CD8-positive, alpha-beta memory T cell (primary cell): ENCODE measurements at regions not wholly inside any gene's neighbourhood (a gene's known extent, or its start where the extent isn't known, plus 50 kb on each side); places are given as distances from the start of the nearest gene placed in this dataset.
A peak's percentile ranks its signal among the peaks of the same experiment; 100 is the strongest.

ENCODE experiments used
- CTCF ChIA-PET: fragments of 350-600 bp; sonication (Branson Sonifier 250); formaldehyde crosslinking; loops from one replicate; lab custom pipeline; 2021; ENCODE audit warnings: antibody characterized with exemption; lab: Charles Lee
- POLR2A ChIA-PET: fragments of 350-600 bp; sonication (Branson Sonifier 250); formaldehyde crosslinking; loops from one replicate; lab custom pipeline; 2021; ENCODE audit warnings: antibody characterized with exemption; lab: Charles Lee
- DNase-seq, 5 donors: peaks; one replicate each; pipeline versions ENCODE4 v3.0.0 to v3.0.0-alpha.2; 2020 to 2022; ENCODE audit warnings: mixed read lengths in 1 of 5
- H3K27ac ChIP-seq: one replicate; pipeline ENCODE4 v1.7.0; 2013; ENCODE audit warnings: low read depth, mild to moderate bottlenecking, low read length, moderate library complexity
- H3K27me3 ChIP-seq: 2 replicates; pipeline ENCODE4 v1.7.0; 2013; ENCODE audit warnings: low read length, mild to moderate bottlenecking; ENCODE audit not compliant: insufficient read depth, poor library complexity, severe bottlenecking
- H3K36me3 ChIP-seq: 2 replicates; pipeline ENCODE4 v1.7.0; 2013; ENCODE audit warnings: mild to moderate bottlenecking, low read length, moderate library complexity; ENCODE audit not compliant: insufficient read depth
- H3K4me1 ChIP-seq: 2 replicates; pipeline ENCODE4 v1.7.0; 2013; ENCODE audit warnings: mild to moderate bottlenecking, low read length, moderate library complexity; ENCODE audit not compliant: insufficient read depth
- H3K4me3 ChIP-seq: 2 replicates; pipeline ENCODE4 v1.7.0; 2013; ENCODE audit warnings: mild to moderate bottlenecking, low read length
- H3K9me3 ChIP-seq: 2 replicates; pipeline ENCODE4 v1.7.0; 2013; ENCODE audit warnings: mild to moderate bottlenecking, low read length
- H3K27ac Mint-ChIP-seq, 8 donors: one replicate each; pipeline ENCODE4 v1.8.0; 2020 to 2021; ENCODE audit warnings: mixed read lengths in 8 of 8, mild to moderate bottlenecking in 6 of 8, inconsistent platforms in 3 of 8, moderate library complexity in 3 of 8
- H3K27me3 Mint-ChIP-seq, 2 donors: one replicate each; pipeline ENCODE4 v1.8.0; 2020 to 2021; ENCODE audit warnings: mixed read lengths in 2 of 2, mild to moderate bottlenecking in 1 of 2, moderate library complexity in 1 of 2
- H3K36me3 Mint-ChIP-seq, 3 donors: one replicate each; pipeline ENCODE4 v1.8.0; 2020 to 2021; ENCODE audit warnings: mixed read lengths in 3 of 3, inconsistent platforms in 1 of 3, mild to moderate bottlenecking in 1 of 3
- H3K4me1 Mint-ChIP-seq, 3 donors: one replicate each; pipeline ENCODE4 v1.8.0; 2020 to 2021; ENCODE audit warnings: mixed read lengths in 3 of 3, inconsistent platforms in 1 of 3, mild to moderate bottlenecking in 1 of 3
- H3K4me3 Mint-ChIP-seq, 7 donors: one replicate each; pipeline ENCODE4 v1.8.0; 2020 to 2021; ENCODE audit warnings: mixed read lengths in 7 of 7, mild to moderate bottlenecking in 6 of 7, moderate library complexity in 4 of 7, inconsistent platforms in 2 of 7
- H3K9me3 Mint-ChIP-seq, 5 donors: one replicate each; pipeline ENCODE4 v1.8.0; 2020 to 2022; ENCODE audit warnings: mixed read lengths in 5 of 5, mild to moderate bottlenecking in 3 of 5, moderate library complexity in 2 of 5, inconsistent platforms in 1 of 5

DNA sequence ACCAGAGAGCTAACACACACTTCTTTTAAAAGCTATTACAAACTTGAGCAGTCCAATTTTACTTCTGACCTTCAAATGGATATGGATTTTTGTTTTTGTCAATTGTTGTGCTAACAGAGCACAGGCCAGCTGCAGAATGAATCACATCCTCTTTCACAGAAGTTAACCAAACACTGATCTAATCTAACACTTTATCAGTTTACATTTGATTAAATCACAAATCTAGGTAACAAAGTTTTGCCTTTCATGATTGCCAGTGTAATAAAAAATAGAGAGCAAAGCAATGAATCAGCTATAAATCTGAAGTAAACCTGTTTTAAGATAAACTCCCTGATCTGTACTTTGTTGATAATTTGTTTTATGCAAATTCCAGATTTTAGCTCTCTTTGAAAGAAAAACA is 273.1 kb upstream of the RGS6 start:
- Histone ChIP-seq H3K4me3 (no peak overlapping the region), H3K9me3 (no peaks in the 10 kb centered on the region), H3K27ac (no peak overlapping the region), H3K36me3 (no peaks in the 10 kb centered on the region), H3K4me1 (no peaks in the 10 kb centered on the region), H3K27me3 (no peaks in the 10 kb centered on the region)
- Mint-ChIP-seq H3K4me1 (peaks cover 12 to 17% (median 14%) of the 10 kb centered on the region in 3 donors), H3K36me3 (peaks cover 19 to 59% (median 20%) of the 10 kb centered on the region in 3 donors), H3K9me3 (no peaks in the 10 kb centered on the region), H3K27me3 (no peaks in the 10 kb centered on the region), H3K27ac (peak overlapping the region in 3 of 8 donors; percentile 13 to 77 (median 31)), H3K4me3 (no peak overlapping the region)
- no peak for DNase-seq
- ChIA-PET CTCF (no interaction called here), POLR2A (no interaction called here)

DNA sequence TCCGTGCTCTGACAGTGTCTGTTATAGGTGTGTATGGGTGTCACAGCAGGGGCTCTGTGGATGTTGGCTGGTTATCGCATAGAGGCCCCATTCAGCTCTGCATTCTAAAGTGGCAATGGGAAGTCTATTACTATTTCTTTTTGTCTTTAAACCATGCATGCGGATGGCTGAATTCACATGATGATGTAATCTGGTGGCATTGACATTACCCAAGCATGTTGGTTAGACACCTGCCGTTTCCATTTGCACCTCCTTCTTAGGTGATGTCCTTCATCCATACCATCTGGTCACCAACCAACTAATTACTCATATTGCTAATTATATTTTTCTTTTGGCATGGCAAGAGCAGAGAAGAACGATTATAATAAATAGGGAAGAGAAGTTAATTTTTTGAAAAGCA is 270.8 kb upstream of the RGS6 start:
- H3K36me3 ChIP-seq = no peaks in the 10 kb centered on the region
- DNase-seq = no peak
- no peak overlapping the region for H3K4me3 ChIP-seq
- H3K27me3 ChIP-seq = no peaks in the 10 kb centered on the region
- POLR2A ChIA-PET = no interaction called here
- Mint-ChIP-seq H3K27ac (peak overlapping the region in 1 of 8 donors; percentile 5), H3K9me3 (no peaks in the 10 kb centered on the region), H3K36me3 (peaks cover 10 to 54% (median 12%) of the 10 kb centered on the region in 3 donors), H3K4me3 (no peak overlapping the region), H3K4me1 (peaks cover 12 to 17% (median 14%) of the 10 kb centered on the region in 3 donors), H3K27me3 (no peaks in the 10 kb centered on the region)
- H3K4me1 ChIP-seq = no peaks in the 10 kb centered on the region
- no peak overlapping the region for H3K27ac ChIP-seq
- no peaks in the 10 kb centered on the region for H3K9me3 ChIP-seq
- CTCF ChIA-PET = no interaction called here

DNA sequence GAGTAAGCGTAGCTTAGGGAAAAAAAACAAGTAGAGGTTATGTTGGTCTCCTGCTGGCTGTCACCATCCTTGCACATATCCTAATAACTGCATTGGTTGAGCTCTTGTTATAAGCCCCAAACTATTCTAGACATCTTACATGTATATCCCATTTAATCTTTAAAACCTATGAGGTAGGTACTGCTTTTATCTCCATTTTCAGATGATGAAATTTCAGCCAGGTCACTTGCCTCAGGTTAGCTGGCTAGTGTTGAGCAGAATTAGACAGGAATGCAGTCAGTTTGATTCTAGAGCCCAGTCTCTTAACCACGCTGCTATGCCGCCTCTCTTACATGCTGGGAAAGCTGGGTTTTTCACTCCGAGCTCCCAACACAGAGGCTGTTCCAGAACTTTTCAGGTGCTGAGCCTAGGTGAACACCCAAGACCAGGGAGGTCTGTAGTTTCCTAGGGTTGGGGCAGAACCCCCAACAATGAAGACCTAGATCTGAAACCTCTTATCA is 269.9 kb upstream of the RGS6 start:
- Histone ChIP-seq H3K36me3 (no peaks in the 10 kb centered on the region), H3K27ac (no peak overlapping the region), H3K4me1 (no peaks in the 10 kb centered on the region), H3K27me3 (no peaks in the 10 kb centered on the region), H3K4me3 (no peak overlapping the region), H3K9me3 (no peaks in the 10 kb centered on the region)
- H3K4me1 Mint-ChIP-seq = peaks cover 12 to 18% (median 14%) of the 10 kb centered on the region in 3 donors
- H3K4me3 Mint-ChIP-seq = no peak overlapping the region
- DNase-seq = no peak
- peak overlapping the region in 1 of 8 donors; percentile 17 for H3K27ac Mint-ChIP-seq
- no peaks in the 10 kb centered on the region for H3K9me3 Mint-ChIP-seq
- ChIA-PET POLR2A (no interaction called here), CTCF (no interaction called here)
- peaks cover 10 to 58% (median 12%) of the 10 kb centered on the region in 3 donors for H3K36me3 Mint-ChIP-seq
- H3K27me3 Mint-ChIP-seq = no peaks in the 10 kb centered on the region

DNA sequence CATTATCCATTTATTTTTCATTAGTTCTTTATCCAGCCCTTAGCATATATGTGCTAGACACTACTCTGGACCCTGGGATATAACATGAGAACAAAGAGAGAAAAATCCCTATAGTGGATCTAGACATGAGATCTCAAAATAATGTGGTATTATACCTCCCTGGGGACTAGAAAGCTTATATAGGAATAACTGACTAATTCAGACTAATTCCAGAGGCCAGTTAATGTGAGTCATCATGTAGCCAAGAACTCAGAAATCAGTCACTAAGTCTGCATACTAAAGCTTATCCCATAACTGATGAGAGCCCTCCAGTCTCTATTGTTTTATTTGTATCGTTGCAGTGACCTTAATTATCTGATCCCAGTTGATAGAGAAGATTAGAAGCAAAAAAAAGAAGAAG is 267.1 kb upstream of the RGS6 start:
- ChIA-PET CTCF (no interaction called here), POLR2A (no interaction called here)
- no peaks in the 10 kb centered on the region for H3K27me3 Mint-ChIP-seq

DNA sequence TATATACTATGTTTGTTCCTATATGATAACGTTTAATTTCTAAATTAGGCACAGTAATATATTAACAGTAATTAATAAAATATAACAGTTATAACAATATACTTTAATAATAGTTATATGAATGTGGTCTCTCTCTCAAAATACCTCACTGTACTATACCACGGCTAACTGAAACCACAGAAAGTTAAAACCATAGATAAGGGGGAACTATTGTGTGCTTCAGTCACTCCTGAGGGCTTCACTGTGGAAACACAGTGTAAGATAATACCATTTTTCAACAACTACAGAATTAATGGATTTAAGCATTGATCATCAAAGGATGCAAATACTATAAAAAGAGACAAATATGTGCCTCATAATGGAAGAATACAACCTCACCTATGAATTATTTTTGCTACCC is 266.4 kb upstream of the RGS6 start:
- Mint-ChIP-seq H3K27ac (peak overlapping the region in 1 of 8 donors; percentile 6), H3K9me3 (no peaks in the 10 kb centered on the region), H3K4me3 (no peak overlapping the region), H3K36me3 (peaks cover 9 to 50% (median 12%) of the 10 kb centered on the region in 3 donors), H3K4me1 (peaks cover 4 to 10% (median 5%) of the 10 kb centered on the region in 3 donors), H3K27me3 (no peaks in the 10 kb centered on the region)
- H3K4me1 ChIP-seq = no peaks in the 10 kb centered on the region
- ChIA-PET POLR2A (no interaction called here), CTCF (no interaction called here)
- H3K9me3 ChIP-seq = no peaks in the 10 kb centered on the region
- DNase-seq = no peak
- H3K4me3 ChIP-seq = no peak overlapping the region
- H3K27me3 ChIP-seq = no peaks in the 10 kb centered on the region
- H3K27ac ChIP-seq = no peak overlapping the region
- no peaks in the 10 kb centered on the region for H3K36me3 ChIP-seq

More for the DNA sequence above, 267.1 kb upstream of the RGS6 start:
- no peaks in the 10 kb centered on the region for H3K9me3 Mint-ChIP-seq
- no peak overlapping the region for H3K27ac ChIP-seq
- H3K27me3 ChIP-seq = no peaks in the 10 kb centered on the region
- H3K4me3 ChIP-seq = no peak overlapping the region
- no peaks in the 10 kb centered on the region for H3K9me3 ChIP-seq
- no peaks in the 10 kb centered on the region for H3K4me1 ChIP-seq
- peaks cover 10 to 55% (median 12%) of the 10 kb centered on the region in 3 donors for H3K36me3 Mint-ChIP-seq
- H3K4me1 Mint-ChIP-seq = peaks cover 4 to 10% (median 5%) of the 10 kb centered on the region in 3 donors
- H3K27ac Mint-ChIP-seq = no peak overlapping the region
- DNase-seq = no peak
- no peak overlapping the region for H3K4me3 Mint-ChIP-seq
- no peaks in the 10 kb centered on the region for H3K36me3 ChIP-seq

DNA sequence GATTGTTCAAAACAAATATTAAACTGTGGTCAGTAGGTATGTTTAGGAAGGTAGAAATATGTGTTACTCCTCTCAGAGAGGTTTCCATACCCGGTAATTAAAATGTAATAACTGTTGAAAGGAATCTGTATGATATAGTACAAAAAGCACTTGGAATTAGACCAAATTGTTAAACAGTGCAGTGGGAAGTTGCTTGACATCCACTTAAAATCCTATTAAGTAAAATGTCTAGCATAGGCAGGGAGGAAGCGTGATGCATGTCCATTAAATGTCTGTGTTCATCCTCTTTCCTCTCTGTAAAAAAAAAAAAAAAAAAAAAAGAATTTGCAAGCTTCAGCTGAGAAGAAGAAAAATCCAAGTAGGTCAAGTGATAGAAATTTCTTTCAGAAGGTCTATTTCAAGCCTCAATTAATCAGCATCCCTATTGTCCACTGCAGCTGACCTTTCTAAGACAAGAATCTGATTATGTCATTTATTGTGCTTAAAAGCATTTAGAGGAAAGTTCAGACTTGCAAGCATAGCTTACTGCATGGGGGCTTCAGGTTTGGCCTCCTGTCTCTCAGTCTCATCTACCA is 265.6 kb upstream of the RGS6 start:
- ChIA-PET CTCF (no interaction called here), POLR2A (no interaction called here)
- H3K4me1 Mint-ChIP-seq = peaks cover 4 to 10% (median 5%) of the 10 kb centered on the region in 3 donors
- H3K9me3 Mint-ChIP-seq = no peaks in the 10 kb centered on the region
- H3K4me3 Mint-ChIP-seq = no peak overlapping the region
- no peaks in the 10 kb centered on the region for H3K27me3 Mint-ChIP-seq
- H3K4me1 ChIP-seq = no peaks in the 10 kb centered on the region
- H3K36me3 Mint-ChIP-seq = peaks cover under 1 to 50% (median 14%) of the 10 kb centered on the region in 3 donors
- no peaks in the 10 kb centered on the region for H3K9me3 ChIP-seq
- DNase-seq = no peak
- no peaks in the 10 kb centered on the region for H3K36me3 ChIP-seq
- H3K27ac Mint-ChIP-seq = peak overlapping the region in 2 of 8 donors; percentile 26 to 86
- H3K27me3 ChIP-seq = no peaks in the 10 kb centered on the region
- H3K4me3 ChIP-seq = no peak overlapping the region
- H3K27ac ChIP-seq = no peak overlapping the region

DNA sequence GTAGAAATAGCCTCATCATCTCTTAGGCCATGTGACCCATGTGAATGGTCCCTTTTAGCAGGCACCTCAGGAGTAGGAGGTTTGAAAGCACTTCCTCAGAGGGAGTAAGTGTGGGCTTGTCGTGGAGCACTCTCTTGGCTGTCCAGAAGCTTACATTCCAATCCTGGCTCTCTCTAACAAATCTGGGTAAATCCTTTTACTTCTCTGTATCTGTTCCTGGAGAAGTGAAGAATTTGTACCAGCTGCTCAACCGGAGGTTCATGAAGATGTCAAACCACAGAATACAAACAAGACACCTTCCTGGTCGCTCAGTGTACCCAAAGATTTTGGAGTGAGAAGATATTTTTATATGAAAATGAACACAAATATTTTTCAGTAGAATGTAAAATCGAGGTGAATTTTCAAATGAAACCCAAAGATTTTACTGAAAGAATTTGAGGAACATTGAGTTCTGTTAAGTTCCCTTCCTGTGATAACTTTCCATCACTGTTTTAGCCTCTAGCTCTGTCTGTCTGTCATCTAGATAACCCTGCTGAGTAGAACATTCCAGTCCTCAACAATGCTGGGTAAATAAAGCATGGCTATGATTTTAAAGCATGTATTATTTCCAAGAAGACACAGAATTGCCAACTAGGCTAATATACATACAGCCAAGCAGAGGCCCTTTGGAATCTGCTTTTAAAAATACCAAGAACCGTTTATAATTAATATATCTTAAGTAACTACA is 263.9 kb upstream of the RGS6 start:
- Mint-ChIP-seq H3K36me3 (peaks cover 7 to 53% (median 27%) of the 10 kb centered on the region in 3 donors), H3K27ac (peak overlapping the region in 4 of 8 donors; percentile 12 to 66 (median 24)), H3K27me3 (no peaks in the 10 kb centered on the region), H3K9me3 (no peaks in the 10 kb centered on the region), H3K4me3 (no peak overlapping the region), H3K4me1 (peaks cover 4 to 10% (median 5%) of the 10 kb centered on the region in 3 donors)
- Histone ChIP-seq H3K4me1 (no peaks in the 10 kb centered on the region), H3K27ac (no peak overlapping the region), H3K36me3 (peaks cover 7% of the 10 kb centered on the region), H3K4me3 (no peak overlapping the region), H3K9me3 (no peaks in the 10 kb centered on the region), H3K27me3 (no peaks in the 10 kb centered on the region)
- CTCF ChIA-PET = no interaction called here
- no peak for DNase-seq
- POLR2A ChIA-PET = no interaction called here

DNA sequence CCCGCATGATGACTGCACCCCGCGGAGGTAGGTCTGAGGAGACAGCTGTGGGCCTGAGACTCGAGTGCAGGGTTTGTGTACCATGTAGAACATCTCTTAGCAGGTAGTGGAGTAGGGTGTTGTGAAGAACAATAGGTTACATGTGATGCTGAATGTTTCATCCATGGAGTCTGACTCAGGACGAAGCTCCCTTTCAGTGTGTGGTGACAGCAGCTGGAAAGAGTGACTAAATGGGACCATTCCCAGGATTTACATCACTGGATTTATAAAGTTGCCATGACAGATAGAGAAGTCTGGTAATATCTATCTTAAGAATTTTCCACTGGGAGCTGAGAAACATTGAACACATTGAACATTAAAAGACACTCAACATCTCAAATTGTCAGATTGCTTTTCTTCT is 259.6 kb upstream of the RGS6 start:
- Histone ChIP-seq H3K27ac (no peak overlapping the region), H3K4me1 (no peaks in the 10 kb centered on the region), H3K27me3 (no peaks in the 10 kb centered on the region), H3K4me3 (no peak overlapping the region), H3K36me3 (peaks cover 7% of the 10 kb centered on the region), H3K9me3 (no peaks in the 10 kb centered on the region)
- ChIA-PET POLR2A (interaction anchor here (0.8 kb wide), 1 partner anchor 34 kb away, joined by 7 read pairs; no protein-coding TSS in a partner anchor), CTCF (interaction anchor here (1.0 kb wide), 1 partner anchor 22 kb away, joined by 3 read pairs; no protein-coding TSS in a partner anchor)
- Mint-ChIP-seq H3K27me3 (no peaks in the 10 kb centered on the region), H3K27ac (no peak overlapping the region), H3K4me3 (no peak overlapping the region), H3K4me1 (peaks cover 3 to 6% (median 4%) of the 10 kb centered on the region in 3 donors), H3K36me3 (peaks cover 19 to 61% (median 32%) of the 10 kb centered on the region in 3 donors), H3K9me3 (peaks cover 0 to 3% (median 0%) of the 10 kb centered on the region in 5 donors)
- DNase-seq = no peak
